ENCODE measurements at regions not wholly inside any gene's neighbourhood (a gene's known extent, or its start where the extent isn't known, plus 50 kb on each side); places are given as distances from the start of the nearest gene placed in this dataset.

GRCh38 chr9:135373820-135374219, 105.8 kb upstream of the PPP1R26 start:
- TF ChIP-seq, protein P1, sequence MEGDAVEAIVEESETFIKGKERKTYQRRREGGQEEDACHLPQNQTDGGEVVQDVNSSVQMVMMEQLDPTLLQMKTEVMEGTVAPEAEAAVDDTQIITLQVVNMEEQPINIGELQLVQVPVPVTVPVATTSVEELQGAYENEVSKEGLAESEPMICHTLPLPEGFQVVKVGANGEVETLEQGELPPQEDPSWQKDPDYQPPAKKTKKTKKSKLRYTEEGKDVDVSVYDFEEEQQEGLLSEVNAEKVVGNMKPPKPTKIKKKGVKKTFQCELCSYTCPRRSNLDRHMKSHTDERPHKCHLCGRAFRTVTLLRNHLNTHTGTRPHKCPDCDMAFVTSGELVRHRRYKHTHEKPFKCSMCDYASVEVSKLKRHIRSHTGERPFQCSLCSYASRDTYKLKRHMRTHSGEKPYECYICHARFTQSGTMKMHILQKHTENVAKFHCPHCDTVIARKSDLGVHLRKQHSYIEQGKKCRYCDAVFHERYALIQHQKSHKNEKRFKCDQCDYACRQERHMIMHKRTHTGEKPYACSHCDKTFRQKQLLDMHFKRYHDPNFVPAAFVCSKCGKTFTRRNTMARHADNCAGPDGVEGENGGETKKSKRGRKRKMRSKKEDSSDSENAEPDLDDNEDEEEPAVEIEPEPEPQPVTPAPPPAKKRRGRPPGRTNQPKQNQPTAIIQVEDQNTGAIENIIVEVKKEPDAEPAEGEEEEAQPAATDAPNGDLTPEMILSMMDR (IDR thresholded peaks at IDR 0.05), result no peak
- no peak for TF ChIP-seq POLR2A (IDR thresholded peaks at IDR 0.05)
